SH-SY5Y (cell line): ENCODE measurements at regions not wholly inside any gene's neighbourhood (a gene's known extent, or its start where the extent isn't known, plus 50 kb on each side); places are given as distances from the start of the nearest gene placed in this dataset.

ENCODE experiments used
- GATA2 ChIP-seq: IDR thresholded peaks from 2 replicates; pipeline ENCODE4 v1.6.1; 2011; ENCODE audit warnings: mild to moderate bottlenecking, low read depth, low read length
- GATA3 ChIP-seq: IDR thresholded peaks from 2 replicates; pipeline ENCODE4 v1.6.1; 2011; ENCODE audit warnings: low read depth, mild to moderate bottlenecking, low read length, moderate library complexity

GRCh38 chr7:67940400-67940799, 943.8 kb downstream of the TYW1 start:
- no peak for TF ChIP-seq GATA2
- TF ChIP-seq GATA3: no peak
